ENCODE measurements at regions not wholly inside any gene's neighbourhood (a gene's known extent, or its start where the extent isn't known, plus 50 kb on each side); places are given as distances from the start of the nearest gene placed in this dataset.
A peak's percentile ranks its signal among the peaks of the same experiment; 100 is the strongest.

GRCh38 chr5:1726469-1726865 is 73.2 kb downstream of the MRPL36 start:
- DNase-seq (ENCODE audit: low read depth), result no peak
- no peak for TF ChIP-seq CTCF (conservative IDR thresholded peaks at IDR 0.05; ENCODE audit: low read depth, low read length)
- no peak overlapping the region for H3K4me3 ChIP-seq (ENCODE audit: low read depth, low read length)

GRCh38 chr5:1725641-1726468 is 73.8 kb downstream of the MRPL36 start:
- no peak overlapping the region for H3K4me3 ChIP-seq (ENCODE audit: low read depth, low read length)
- TF ChIP-seq CTCF (conservative IDR thresholded peaks at IDR 0.05; ENCODE audit: low read depth, low read length), result no peak
- no peak for DNase-seq (ENCODE audit: low read depth)

- H3K4me3 ChIP-seq (ENCODE audit: low read depth, low read length), result peak overlapping the region; percentile 8
- DNase-seq (ENCODE audit: low read depth), result no peak
- TF ChIP-seq CTCF (conservative IDR thresholded peaks at IDR 0.05; ENCODE audit: low read depth, low read length), result no peak
Observed at GRCh38 chr5:1724822-1725602, 74.6 kb downstream of the MRPL36 start.

- no peak for TF ChIP-seq CTCF (conservative IDR thresholded peaks at IDR 0.05; ENCODE audit: low read depth, low read length)
- no peak for DNase-seq (ENCODE audit: low read depth)
- H3K4me3 ChIP-seq (ENCODE audit: low read depth, low read length), result no peak overlapping the region
Observed at GRCh38 chr5:1723957-1724821, 75.4 kb downstream of the MRPL36 start.

- no peak overlapping the region for H3K4me3 ChIP-seq (ENCODE audit: low read depth, low read length)
- DNase-seq (ENCODE audit: low read depth), result no peak
- no peak for TF ChIP-seq CTCF (conservative IDR thresholded peaks at IDR 0.05; ENCODE audit: low read depth, low read length)
Observed at GRCh38 chr5:1723476-1723875, 76.2 kb downstream of the MRPL36 start.

GRCh38 chr5:1722877-1723276 is 76.8 kb downstream of the MRPL36 start:
- no peak for TF ChIP-seq CTCF (conservative IDR thresholded peaks at IDR 0.05; ENCODE audit: low read depth, low read length)
- no peak for DNase-seq (ENCODE audit: low read depth)
- H3K4me3 ChIP-seq (ENCODE audit: low read depth, low read length), result no peak overlapping the region
